ENCODE measurements at regions not wholly inside any gene's neighbourhood (a gene's known extent, or its start where the extent isn't known, plus 50 kb on each side); places are given as distances from the start of the nearest gene placed in this dataset.

DNA sequence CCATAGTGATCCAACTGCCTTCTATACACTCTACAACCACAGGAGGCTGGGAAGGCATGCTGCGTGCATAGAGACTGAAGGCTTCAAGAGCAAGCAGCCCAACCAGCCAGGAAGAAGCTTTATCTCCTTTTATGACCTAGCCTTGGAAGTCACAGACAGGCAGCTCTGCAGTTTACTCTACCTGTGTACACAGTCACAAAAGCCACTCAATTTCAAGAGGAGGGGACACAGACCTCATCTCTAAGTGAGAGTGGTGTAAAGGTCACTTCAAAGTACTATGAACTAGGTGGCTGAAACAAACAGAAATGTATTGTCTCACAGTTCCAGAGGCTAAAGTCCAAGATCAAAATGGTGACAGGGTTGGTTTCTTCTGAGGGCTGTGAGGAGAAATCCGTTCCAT is 69.6 kb upstream of the GJB5 start:
- WGBS (ENCODE audit: insufficient coverage): 100% methylated on average over 2 of the region's 2 CpGs
- Histone ChIP-seq H3K4me3 (ENCODE audit: low read depth, low read length) (no peak overlapping the region), H3K27ac (ENCODE audit: low read depth, low read length) (no peak overlapping the region), H3K36me3 (ENCODE audit: control insufficient read depth, insufficient read depth, low read length) (no peaks in the 10 kb centered on the region), H3K27me3 (ENCODE audit: control insufficient read depth, insufficient read depth, low read length) (no peaks in the 10 kb centered on the region), H3K4me1 (ENCODE audit: control insufficient read depth, insufficient read depth, low read length) (peaks cover 6% of the 10 kb centered on the region), H3K9me3 (ENCODE audit: control insufficient read depth, insufficient read depth, low read length) (no peaks in the 10 kb centered on the region)
- no peak for DNase-seq (ENCODE audit: low read depth in 4 of 6, low spot score in 6 of 6)

DNA sequence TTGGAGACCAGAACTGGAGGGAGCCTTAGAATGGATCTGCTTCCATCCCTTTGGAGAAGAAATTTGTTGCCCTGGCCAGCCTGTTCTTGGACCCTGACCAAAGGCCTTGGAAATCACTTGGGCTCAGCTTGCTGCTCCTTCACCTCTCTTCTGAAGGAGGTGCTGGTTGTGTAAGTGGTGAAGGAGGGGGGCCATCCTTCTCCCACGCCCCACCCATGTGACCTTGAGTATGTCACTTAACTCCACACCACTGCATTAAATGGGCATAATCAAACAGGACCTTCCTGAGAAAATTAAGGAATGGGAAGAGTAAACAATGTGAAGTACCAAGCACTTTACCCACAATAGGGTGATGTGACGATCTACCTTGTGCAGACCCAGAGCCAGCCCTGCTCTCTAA is 68.3 kb upstream of the GJB5 start:
- H3K27me3 ChIP-seq (ENCODE audit: control insufficient read depth, insufficient read depth, low read length): no peaks in the 10 kb centered on the region
- WGBS (ENCODE audit: insufficient coverage): no CpG with 5 or more reads among the region's 2 CpGs
- H3K36me3 ChIP-seq (ENCODE audit: control insufficient read depth, insufficient read depth, low read length): no peaks in the 10 kb centered on the region
- no peak overlapping the region for H3K4me3 ChIP-seq (ENCODE audit: low read depth, low read length)
- no peaks in the 10 kb centered on the region for H3K9me3 ChIP-seq (ENCODE audit: control insufficient read depth, insufficient read depth, low read length)
- DNase-seq (ENCODE audit: low read depth in 4 of 6, low spot score in 6 of 6): no peak
- no peak overlapping the region for H3K27ac ChIP-seq (ENCODE audit: low read depth, low read length)
- peaks cover 6% of the 10 kb centered on the region for H3K4me1 ChIP-seq (ENCODE audit: control insufficient read depth, insufficient read depth, low read length)

DNA sequence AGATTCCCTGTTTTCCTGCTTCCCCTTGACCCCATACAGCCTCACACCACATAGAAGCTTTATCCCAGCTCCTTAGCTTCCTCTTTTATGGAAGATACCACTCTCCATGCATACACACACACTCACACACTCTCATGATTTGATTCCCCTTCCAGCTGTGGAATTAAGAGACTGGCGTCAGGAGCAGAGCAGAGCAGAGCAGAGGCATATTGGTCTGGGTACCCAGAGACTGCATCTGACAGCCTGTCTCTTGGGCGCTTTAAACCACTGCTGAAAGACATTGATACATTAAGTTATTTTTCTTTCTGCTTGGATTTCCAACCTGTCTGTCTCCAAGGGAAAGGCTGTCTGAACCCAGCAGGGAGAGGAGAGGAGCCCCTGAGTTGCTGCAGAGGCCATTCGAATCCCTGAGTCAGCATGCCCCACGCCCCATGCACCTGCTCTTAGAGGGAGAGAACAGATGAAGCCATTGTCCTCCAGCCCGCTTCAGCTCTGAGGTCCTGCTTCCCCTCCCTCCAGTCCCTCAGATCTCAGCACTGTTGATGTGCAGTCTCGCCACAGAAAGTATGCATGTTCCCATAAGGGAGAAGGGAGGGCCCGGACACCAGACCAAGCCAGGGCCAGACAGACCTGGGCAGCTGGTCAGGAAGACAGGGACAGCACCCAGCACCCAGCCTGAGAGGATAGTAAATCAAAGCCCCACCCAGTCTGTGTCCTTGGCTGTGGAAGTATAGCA is 66.7 kb upstream of the GJB5 start:
- no peak overlapping the region for H3K4me3 ChIP-seq (ENCODE audit: low read depth, low read length)
- DNase-seq (ENCODE audit: low read depth in 4 of 6, low spot score in 6 of 6): peak in 2 of 6 donors; percentile 23 to 50
- H3K4me1 ChIP-seq (ENCODE audit: control insufficient read depth, insufficient read depth, low read length): peaks cover 6% of the 10 kb centered on the region
- WGBS (ENCODE audit: insufficient coverage): 40% methylated on average over 6 of the region's 7 CpGs
- no peaks in the 10 kb centered on the region for H3K36me3 ChIP-seq (ENCODE audit: control insufficient read depth, insufficient read depth, low read length)
- no peaks in the 10 kb centered on the region for H3K27me3 ChIP-seq (ENCODE audit: control insufficient read depth, insufficient read depth, low read length)
- no peaks in the 10 kb centered on the region for H3K9me3 ChIP-seq (ENCODE audit: control insufficient read depth, insufficient read depth, low read length)
- no peak overlapping the region for H3K27ac ChIP-seq (ENCODE audit: low read depth, low read length)

DNA sequence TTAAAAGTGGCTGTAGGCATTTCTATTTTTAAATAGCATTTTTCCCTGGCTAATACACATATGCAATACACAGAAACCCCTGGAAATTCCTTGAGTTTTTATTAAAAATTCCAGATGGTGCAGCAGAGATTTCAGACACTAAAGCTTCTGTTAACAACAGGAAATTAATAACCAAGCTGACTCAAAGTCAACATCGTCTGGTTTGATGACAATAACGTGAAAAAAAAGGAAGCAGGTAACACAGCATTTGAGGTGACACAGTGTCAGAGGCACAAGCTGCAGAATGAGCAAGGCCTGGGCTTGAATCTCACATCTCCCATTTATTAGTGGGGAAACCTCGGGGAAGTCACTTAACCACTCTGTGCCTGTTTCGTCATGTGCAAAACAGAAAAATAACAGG is 64.6 kb upstream of the GJB5 start:
- peak in 1 of 6 donors; percentile 38 for DNase-seq (ENCODE audit: low read depth in 4 of 6, low spot score in 6 of 6)
- peaks cover 6% of the 10 kb centered on the region for H3K4me1 ChIP-seq (ENCODE audit: control insufficient read depth, insufficient read depth, low read length)
- H3K9me3 ChIP-seq (ENCODE audit: control insufficient read depth, insufficient read depth, low read length): no peaks in the 10 kb centered on the region
- no peaks in the 10 kb centered on the region for H3K36me3 ChIP-seq (ENCODE audit: control insufficient read depth, insufficient read depth, low read length)
- 69% methylated on average over 3 of the region's 4 CpGs for WGBS (ENCODE audit: insufficient coverage)
- H3K27ac ChIP-seq (ENCODE audit: low read depth, low read length): no peak overlapping the region
- H3K27me3 ChIP-seq (ENCODE audit: control insufficient read depth, insufficient read depth, low read length): no peaks in the 10 kb centered on the region
- no peak overlapping the region for H3K4me3 ChIP-seq (ENCODE audit: low read depth, low read length)

DNA sequence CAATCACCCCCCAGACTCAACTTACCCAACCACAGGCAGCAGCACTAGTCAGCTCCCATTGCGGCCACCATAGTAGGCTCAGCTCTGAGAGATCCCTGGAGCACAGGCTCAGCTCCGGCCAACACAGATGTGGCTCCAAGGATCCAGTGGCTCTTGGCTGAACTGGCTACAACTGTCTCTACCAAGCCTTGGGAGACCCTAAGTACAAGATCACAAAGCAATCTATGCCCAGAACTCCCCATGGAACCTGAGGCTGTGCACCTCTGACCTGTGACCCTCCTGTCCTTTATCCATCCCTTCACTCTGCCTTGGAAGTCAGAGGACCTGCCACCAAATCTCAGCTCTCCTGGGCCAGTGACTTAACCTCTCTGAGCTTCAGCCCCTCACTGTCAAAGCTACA is 61.8 kb upstream of the GJB5 start:
- Histone ChIP-seq H3K27ac (ENCODE audit: low read depth, low read length) (no peak overlapping the region), H3K4me3 (ENCODE audit: low read depth, low read length) (no peak overlapping the region), H3K36me3 (ENCODE audit: control insufficient read depth, insufficient read depth, low read length) (no peaks in the 10 kb centered on the region), H3K27me3 (ENCODE audit: control insufficient read depth, insufficient read depth, low read length) (no peaks in the 10 kb centered on the region), H3K4me1 (ENCODE audit: control insufficient read depth, insufficient read depth, low read length) (peaks cover 14% of the 10 kb centered on the region), H3K9me3 (ENCODE audit: control insufficient read depth, insufficient read depth, low read length) (no peaks in the 10 kb centered on the region)
- DNase-seq (ENCODE audit: low read depth in 4 of 6, low spot score in 6 of 6): no peak
- WGBS (ENCODE audit: insufficient coverage): 85% methylated on average over 2 of the region's 2 CpGs

DNA sequence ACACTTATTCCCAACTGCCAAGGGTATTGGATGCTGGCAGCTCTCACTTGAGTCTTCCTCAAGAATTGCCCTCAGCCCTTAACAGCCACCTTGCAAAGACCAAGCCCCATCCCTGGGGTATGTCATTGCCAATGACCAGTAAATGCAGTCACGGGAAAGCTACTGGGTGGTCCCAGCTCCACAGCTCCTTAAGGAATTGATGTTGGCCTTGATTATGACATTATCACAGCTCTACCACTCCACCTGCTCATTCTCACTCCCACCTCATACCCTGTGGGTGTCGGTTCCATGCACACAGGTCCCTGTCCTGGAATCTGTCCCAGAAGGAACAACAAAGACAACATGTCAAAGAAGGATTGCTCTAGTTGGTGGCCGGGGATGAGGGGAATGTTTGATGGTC is 60.5 kb upstream of the GJB5 start:
- Histone ChIP-seq H3K36me3 (ENCODE audit: control insufficient read depth, insufficient read depth, low read length) (no peaks in the 10 kb centered on the region), H3K4me3 (ENCODE audit: low read depth, low read length) (no peak overlapping the region), H3K27ac (ENCODE audit: low read depth, low read length) (no peak overlapping the region), H3K9me3 (ENCODE audit: control insufficient read depth, insufficient read depth, low read length) (no peaks in the 10 kb centered on the region), H3K4me1 (ENCODE audit: control insufficient read depth, insufficient read depth, low read length) (peaks cover 10% of the 10 kb centered on the region), H3K27me3 (ENCODE audit: control insufficient read depth, insufficient read depth, low read length) (no peaks in the 10 kb centered on the region)
- DNase-seq (ENCODE audit: low read depth in 4 of 6, low spot score in 6 of 6): no peak
- WGBS (ENCODE audit: insufficient coverage): 100% methylated on average over 2 of the region's 3 CpGs

DNA sequence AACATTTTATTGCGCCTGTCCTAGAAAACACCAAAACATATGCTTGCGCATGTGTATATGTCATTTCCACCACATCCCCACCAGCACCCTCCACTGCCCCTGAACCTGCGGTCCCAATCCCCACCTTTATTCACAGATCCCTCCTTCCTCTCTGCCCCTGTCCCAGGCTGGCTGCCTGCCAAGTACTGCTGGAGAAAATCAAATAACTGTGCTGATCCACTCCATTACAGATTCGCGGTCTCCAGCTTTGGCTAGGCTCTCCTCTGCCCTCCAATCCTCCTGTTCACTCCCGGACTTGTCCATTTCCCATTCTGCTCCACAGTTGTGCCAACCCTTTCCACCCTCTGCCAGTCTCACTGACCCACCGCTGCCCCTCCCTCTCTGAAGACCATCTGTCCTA is 59.3 kb upstream of the GJB5 start:
- Histone ChIP-seq H3K4me3 (ENCODE audit: low read depth, low read length) (no peak overlapping the region), H3K27me3 (ENCODE audit: control insufficient read depth, insufficient read depth, low read length) (no peaks in the 10 kb centered on the region)
- 59% methylated on average over 6 of the region's 7 CpGs for WGBS (ENCODE audit: insufficient coverage)

DNA sequence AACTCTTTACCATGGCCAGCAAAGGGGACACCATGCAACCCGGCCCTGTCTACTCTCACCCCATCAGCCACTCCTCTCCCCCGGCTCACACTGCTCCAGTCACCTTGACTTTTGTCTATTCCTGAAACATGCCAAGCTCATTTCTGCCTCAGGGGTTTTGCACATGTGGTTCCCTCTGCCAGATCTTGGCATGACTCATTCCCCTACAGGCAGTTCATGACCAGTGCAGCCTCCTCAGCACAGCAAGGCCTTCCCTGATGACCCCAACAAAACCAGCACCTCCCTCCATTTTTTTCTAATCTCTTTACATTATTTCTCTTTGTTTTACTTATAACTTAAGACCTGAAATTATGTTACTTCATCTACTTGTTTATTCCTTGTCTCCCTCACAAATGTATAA is 58.6 kb upstream of the GJB5 start:
- Histone ChIP-seq H3K27ac (ENCODE audit: low read depth, low read length) (no peak overlapping the region), H3K4me1 (ENCODE audit: control insufficient read depth, insufficient read depth, low read length) (peaks cover 10% of the 10 kb centered on the region), H3K36me3 (ENCODE audit: control insufficient read depth, insufficient read depth, low read length) (no peaks in the 10 kb centered on the region), H3K4me3 (ENCODE audit: low read depth, low read length) (no peak overlapping the region), H3K27me3 (ENCODE audit: control insufficient read depth, insufficient read depth, low read length) (no peaks in the 10 kb centered on the region), H3K9me3 (ENCODE audit: control insufficient read depth, insufficient read depth, low read length) (no peaks in the 10 kb centered on the region)
- no peak for DNase-seq (ENCODE audit: low read depth in 4 of 6, low spot score in 6 of 6)
- WGBS (ENCODE audit: insufficient coverage): 79% methylated on average over 2 of the region's 2 CpGs

More for the DNA sequence above, 59.3 kb upstream of the GJB5 start:
- Histone ChIP-seq H3K36me3 (ENCODE audit: control insufficient read depth, insufficient read depth, low read length) (no peaks in the 10 kb centered on the region), H3K9me3 (ENCODE audit: control insufficient read depth, insufficient read depth, low read length) (no peaks in the 10 kb centered on the region), H3K27ac (ENCODE audit: low read depth, low read length) (no peak overlapping the region), H3K4me1 (ENCODE audit: control insufficient read depth, insufficient read depth, low read length) (peaks cover 10% of the 10 kb centered on the region)
- peak in 1 of 6 donors; percentile 63 for DNase-seq (ENCODE audit: low read depth in 4 of 6, low spot score in 6 of 6)

DNA sequence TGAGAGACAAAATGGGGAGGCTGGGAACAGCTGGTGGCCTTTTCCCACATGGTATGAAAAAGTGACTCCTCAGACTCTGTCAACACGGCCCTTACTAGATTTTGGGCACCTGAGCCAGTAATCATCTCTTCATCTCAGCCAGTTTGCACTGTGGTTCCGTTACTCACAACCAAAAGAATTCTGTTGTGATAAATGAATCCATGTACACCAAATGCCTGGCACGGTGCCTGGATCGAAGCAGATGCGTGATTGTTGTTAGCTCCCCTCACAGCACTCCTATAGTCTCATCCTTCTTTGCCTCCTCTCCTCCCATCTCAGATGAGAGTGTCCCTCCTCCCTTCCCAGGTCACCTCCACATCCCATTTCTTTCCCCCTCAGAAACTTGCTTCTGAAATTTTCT is 57.9 kb upstream of the GJB5 start:
- WGBS (ENCODE audit: insufficient coverage): 22% methylated on average over 5 of the region's 5 CpGs
- no peaks in the 10 kb centered on the region for H3K36me3 ChIP-seq (ENCODE audit: control insufficient read depth, insufficient read depth, low read length)
- H3K4me1 ChIP-seq (ENCODE audit: control insufficient read depth, insufficient read depth, low read length): peaks cover 10% of the 10 kb centered on the region
- peak in 2 of 6 donors; percentile 32 to 79 for DNase-seq (ENCODE audit: low read depth in 4 of 6, low spot score in 6 of 6)
- no peaks in the 10 kb centered on the region for H3K9me3 ChIP-seq (ENCODE audit: control insufficient read depth, insufficient read depth, low read length)
- no peak overlapping the region for H3K27ac ChIP-seq (ENCODE audit: low read depth, low read length)
- no peak overlapping the region for H3K4me3 ChIP-seq (ENCODE audit: low read depth, low read length)
- no peaks in the 10 kb centered on the region for H3K27me3 ChIP-seq (ENCODE audit: control insufficient read depth, insufficient read depth, low read length)

DNA sequence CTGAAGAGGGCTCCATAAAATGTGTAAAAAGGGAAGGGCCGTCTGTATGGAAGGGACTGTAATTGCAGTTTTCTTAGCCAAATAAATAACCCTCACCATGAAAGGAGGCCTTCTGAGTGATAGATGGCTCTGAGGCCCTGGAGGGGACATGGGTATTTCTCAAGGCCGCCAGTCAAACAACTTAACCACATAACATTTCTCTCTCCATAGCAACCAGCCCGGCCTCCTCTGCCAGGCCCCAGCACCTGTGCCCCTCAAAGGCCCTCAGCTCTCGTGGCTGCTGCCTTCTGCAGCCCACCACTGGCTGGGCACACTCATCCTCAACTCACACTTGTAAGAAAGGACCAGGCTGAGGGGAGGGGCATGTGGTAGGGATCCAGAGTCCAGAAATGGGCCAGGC is 57.0 kb upstream of the GJB5 start:
- Histone ChIP-seq H3K27me3 (ENCODE audit: control insufficient read depth, insufficient read depth, low read length) (no peaks in the 10 kb centered on the region), H3K27ac (ENCODE audit: low read depth, low read length) (no peak overlapping the region), H3K4me3 (ENCODE audit: low read depth, low read length) (no peak overlapping the region), H3K9me3 (ENCODE audit: control insufficient read depth, insufficient read depth, low read length) (no peaks in the 10 kb centered on the region), H3K36me3 (ENCODE audit: control insufficient read depth, insufficient read depth, low read length) (no peaks in the 10 kb centered on the region), H3K4me1 (ENCODE audit: control insufficient read depth, insufficient read depth, low read length) (peaks cover 10% of the 10 kb centered on the region)
- peak in 1 of 6 donors; percentile 27 for DNase-seq (ENCODE audit: low read depth in 4 of 6, low spot score in 6 of 6)
- WGBS (ENCODE audit: insufficient coverage): 12% methylated on average over 3 of the region's 4 CpGs
